ENCODE measurements at regions not wholly inside any gene's neighbourhood (a gene's known extent, or its start where the extent isn't known, plus 50 kb on each side); places are given as distances from the start of the nearest gene placed in this dataset.

GRCh38 chr1:222263791-222264190 lies 284.1 kb downstream of the HHIPL2 start:
- TF ChIP-seq CTCF (IDR thresholded peaks at IDR 0.05), result no peak
- no peak for TF ChIP-seq POLR2A (IDR thresholded peaks at IDR 0.05)

Measured in prostate gland (tissue), 2 donors.